Osteocyte (in vitro differentiated cells): ENCODE measurements at regions not wholly inside any gene's neighbourhood (a gene's known extent, or its start where the extent isn't known, plus 50 kb on each side); places are given as distances from the start of the nearest gene placed in this dataset.
A peak's percentile ranks its signal among the peaks of the same experiment; 100 is the strongest.

Experiments used
- DNase-seq: peaks from one replicate; pipeline ENCODE4 v3.0.0; 2021; ENCODE audit warnings: mixed read lengths; ENCODE audit not compliant: unreplicated experiment; ENCODE audit errors: extremely low spot score
- H3K27ac Mint-ChIP-seq: one replicate; pipeline ENCODE4 v1.8.0; 2021; ENCODE audit warnings: mild to moderate bottlenecking, mixed read lengths; ENCODE audit not compliant: unreplicated experiment
- H3K27me3 Mint-ChIP-seq: one replicate; pipeline ENCODE4 v1.8.0; 2021; ENCODE audit warnings: mixed read lengths; ENCODE audit not compliant: unreplicated experiment
- H3K36me3 Mint-ChIP-seq: one replicate; pipeline ENCODE4 v1.8.0; 2021; ENCODE audit warnings: mixed read lengths; ENCODE audit not compliant: unreplicated experiment
- H3K4me1 Mint-ChIP-seq: one replicate; pipeline ENCODE4 v1.8.0; 2021; ENCODE audit warnings: mixed read lengths; ENCODE audit not compliant: unreplicated experiment
- H3K4me3 Mint-ChIP-seq: one replicate; pipeline ENCODE4 v1.8.0; 2021; ENCODE audit warnings: mild to moderate bottlenecking, moderate library complexity, mixed read lengths; ENCODE audit not compliant: unreplicated experiment
- H3K9me3 Mint-ChIP-seq: one replicate; pipeline ENCODE4 v1.8.0; 2021; ENCODE audit warnings: mixed read lengths; ENCODE audit not compliant: unreplicated experiment
- TF ChIP-seq, protein P1 (sequence below): fragments of 200-600 bp; sonication (generic); IDR thresholded peaks from 2 replicates; pipeline ENCODE4 v1.5.0; 2021; ENCODE audit warnings: antibody characterized with exemption, mild to moderate bottlenecking, moderate library complexity

DNA sequence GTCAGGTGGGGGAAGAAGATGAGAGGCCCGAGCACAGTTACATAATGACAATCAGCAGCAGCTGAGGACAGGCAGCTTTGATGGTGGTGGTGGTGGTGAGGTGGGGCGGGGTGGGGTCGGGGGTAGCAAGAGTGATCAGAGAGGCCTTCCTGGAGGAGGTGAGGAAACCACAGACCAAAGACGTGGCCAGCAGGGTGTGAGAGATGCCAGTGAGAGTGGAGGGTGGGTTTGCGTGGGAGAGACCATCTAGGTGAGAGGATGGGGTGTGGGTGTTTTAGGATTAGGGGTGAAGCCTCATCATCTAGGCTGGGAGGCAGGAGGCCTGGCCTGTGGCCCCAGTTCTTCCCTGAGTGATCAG lies 76.0 kb upstream of the TOX2 start:
- peaks cover 3% of the 10 kb centered on the region for H3K4me1 Mint-ChIP-seq
- DNase-seq, result peak; percentile 64
- H3K9me3 Mint-ChIP-seq, result no peaks in the 10 kb centered on the region
- no peak overlapping the region for H3K4me3 Mint-ChIP-seq
- no peaks in the 10 kb centered on the region for H3K36me3 Mint-ChIP-seq
- no peaks in the 10 kb centered on the region for H3K27me3 Mint-ChIP-seq
- H3K27ac Mint-ChIP-seq, result no peak overlapping the region
- TF ChIP-seq, protein P1, sequence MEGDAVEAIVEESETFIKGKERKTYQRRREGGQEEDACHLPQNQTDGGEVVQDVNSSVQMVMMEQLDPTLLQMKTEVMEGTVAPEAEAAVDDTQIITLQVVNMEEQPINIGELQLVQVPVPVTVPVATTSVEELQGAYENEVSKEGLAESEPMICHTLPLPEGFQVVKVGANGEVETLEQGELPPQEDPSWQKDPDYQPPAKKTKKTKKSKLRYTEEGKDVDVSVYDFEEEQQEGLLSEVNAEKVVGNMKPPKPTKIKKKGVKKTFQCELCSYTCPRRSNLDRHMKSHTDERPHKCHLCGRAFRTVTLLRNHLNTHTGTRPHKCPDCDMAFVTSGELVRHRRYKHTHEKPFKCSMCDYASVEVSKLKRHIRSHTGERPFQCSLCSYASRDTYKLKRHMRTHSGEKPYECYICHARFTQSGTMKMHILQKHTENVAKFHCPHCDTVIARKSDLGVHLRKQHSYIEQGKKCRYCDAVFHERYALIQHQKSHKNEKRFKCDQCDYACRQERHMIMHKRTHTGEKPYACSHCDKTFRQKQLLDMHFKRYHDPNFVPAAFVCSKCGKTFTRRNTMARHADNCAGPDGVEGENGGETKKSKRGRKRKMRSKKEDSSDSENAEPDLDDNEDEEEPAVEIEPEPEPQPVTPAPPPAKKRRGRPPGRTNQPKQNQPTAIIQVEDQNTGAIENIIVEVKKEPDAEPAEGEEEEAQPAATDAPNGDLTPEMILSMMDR, result no peak

DNA sequence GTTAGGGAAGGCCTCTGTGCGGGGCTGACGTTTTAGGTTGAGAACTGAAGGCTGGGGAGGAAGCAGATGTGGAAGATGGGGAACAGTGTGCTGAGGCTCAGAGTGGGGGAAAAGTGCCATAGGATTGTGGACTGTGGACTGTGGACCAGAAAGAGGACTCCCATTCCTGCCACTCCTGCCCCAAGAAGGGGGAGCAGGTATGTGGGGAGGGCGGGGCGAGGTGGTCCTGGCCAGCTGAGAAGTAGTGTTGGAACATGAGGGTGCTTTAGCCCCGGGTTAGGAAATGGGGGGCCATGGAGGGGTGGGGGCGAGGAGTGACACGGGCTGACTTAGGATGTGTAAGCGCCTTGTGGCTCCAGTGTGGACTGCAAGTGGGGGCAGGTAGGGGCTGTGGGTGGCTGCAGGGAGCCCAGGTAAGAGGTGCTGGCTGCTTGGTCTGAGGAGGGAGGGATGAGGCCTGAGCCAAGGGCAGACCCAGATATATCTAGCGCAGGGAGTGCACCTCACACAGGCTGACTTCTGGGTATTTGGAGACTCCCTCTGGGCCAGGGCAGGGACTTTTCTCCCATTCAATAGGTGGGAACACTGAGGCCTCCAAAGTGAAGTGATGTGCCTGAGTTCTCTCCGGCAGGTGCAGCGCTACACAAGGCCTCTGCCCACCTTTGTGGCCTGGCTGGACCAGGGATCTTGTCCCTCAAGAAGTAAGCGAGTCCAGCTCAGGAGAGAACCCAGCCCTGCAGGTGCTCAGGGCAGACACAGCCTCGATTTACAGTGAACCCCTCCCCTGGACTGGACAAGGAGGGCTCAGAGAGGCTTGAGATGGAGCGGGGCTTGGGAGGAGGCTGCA lies 76.6 kb upstream of the TOX2 start:
- TF ChIP-seq, protein P1, result no peak
- no peaks in the 10 kb centered on the region for H3K9me3 Mint-ChIP-seq
- DNase-seq, result peak; percentile 72
- no peaks in the 10 kb centered on the region for H3K27me3 Mint-ChIP-seq
- H3K4me3 Mint-ChIP-seq, result no peak overlapping the region
- no peaks in the 10 kb centered on the region for H3K4me1 Mint-ChIP-seq
- no peak overlapping the region for H3K27ac Mint-ChIP-seq
- no peaks in the 10 kb centered on the region for H3K36me3 Mint-ChIP-seq

DNA sequence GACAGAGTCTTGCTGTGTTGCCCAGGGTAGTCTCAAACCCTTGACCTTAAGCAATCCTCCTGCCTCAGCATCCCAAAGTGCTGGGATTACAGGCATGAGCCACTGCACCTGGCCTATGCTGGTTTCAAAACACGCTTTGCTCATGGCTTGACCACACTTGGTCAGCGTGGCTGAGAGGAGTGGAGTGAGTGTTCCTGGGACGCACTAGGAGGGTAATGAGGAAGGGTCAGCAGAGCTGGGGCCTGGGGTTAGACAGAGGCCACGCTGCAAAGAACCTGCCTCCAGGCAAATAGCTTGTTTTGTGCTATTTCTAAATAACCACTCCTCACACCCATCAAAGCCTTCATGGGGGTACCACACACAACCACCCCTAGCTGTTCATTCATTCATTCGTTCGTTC lies 77.9 kb upstream of the TOX2 start:
- H3K4me1 Mint-ChIP-seq, result no peaks in the 10 kb centered on the region
- TF ChIP-seq, protein P1, result no peak
- peak; percentile 36 for DNase-seq
- no peaks in the 10 kb centered on the region for H3K36me3 Mint-ChIP-seq
- no peaks in the 10 kb centered on the region for H3K27me3 Mint-ChIP-seq
- H3K27ac Mint-ChIP-seq, result no peak overlapping the region
- H3K4me3 Mint-ChIP-seq, result no peak overlapping the region
- no peaks in the 10 kb centered on the region for H3K9me3 Mint-ChIP-seq

DNA sequence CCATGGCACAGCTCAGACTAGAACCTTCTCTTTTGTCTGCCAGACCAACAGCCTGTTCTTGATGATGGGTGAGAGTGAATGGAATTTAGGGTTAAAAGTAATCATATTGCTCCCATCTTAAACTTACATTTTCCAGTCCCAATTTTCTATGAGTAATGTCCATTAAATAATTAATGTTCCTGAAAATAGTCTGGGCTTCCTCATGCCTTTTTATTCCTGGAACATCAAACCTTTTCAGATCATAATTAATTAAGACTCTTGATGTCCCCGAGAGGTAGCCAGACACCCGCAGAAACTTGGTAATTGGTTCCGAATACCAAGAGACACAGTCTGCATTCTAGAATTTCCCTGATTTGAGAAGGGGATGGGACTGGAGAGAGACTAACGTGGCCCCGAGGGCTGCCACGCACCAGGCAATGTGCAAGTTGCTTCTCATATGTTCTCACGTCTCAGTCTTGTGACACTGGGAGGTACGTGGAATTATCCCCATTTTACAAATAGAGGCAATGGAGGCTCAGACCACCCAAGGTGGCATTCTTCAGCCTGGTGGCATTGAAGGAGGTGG lies 78.6 kb upstream of the TOX2 start:
- Mint-ChIP-seq H3K27ac (no peak overlapping the region), H3K4me1 (no peaks in the 10 kb centered on the region), H3K9me3 (no peaks in the 10 kb centered on the region), H3K36me3 (no peaks in the 10 kb centered on the region), H3K4me3 (no peak overlapping the region), H3K27me3 (no peaks in the 10 kb centered on the region)
- TF ChIP-seq, protein P1, result no peak
- DNase-seq, result no peak

DNA sequence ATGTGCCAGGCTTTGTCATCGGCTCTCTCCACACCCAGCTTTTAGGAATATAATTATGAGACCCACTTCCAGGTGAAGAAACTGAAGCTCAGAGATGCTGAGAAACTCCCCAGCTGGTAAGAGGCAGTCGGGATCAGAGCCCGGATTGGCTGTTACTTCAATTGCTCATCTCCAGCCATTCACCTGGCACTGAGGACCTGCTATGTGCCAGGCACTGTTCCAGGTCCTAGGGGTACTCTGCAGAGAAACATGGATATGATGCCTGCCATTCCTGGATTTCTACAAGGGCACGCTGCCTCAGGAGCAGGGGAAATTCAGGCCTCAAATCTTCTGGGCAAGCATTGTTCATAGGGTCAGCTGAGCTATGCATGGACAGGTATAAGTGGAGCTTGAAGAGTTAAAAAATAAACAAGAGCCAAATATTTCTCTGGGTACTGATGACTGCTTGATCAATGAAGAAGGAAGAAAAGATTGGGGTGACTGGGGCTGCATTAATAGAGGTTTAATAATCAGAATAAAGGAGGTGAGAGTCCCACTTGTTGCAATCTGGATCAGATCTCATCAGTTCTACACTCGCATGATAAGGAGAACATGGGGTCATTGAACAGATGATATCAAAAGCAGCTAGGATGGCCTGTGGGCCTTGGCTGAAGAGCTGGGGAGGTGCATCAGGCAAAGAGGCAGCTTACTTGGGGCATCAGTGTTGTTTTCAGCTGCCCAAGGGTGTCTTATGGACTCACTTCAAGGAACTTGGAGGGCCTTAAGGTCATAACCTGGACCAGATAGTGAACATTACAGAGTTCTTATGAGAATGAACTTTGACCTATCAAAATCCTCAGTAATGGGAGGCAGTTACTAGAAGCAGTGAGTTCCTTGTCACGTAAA lies 80.9 kb upstream of the TOX2 start:
- DNase-seq, result no peak
- no peaks in the 10 kb centered on the region for H3K4me1 Mint-ChIP-seq
- TF ChIP-seq, protein P1, result no peak
- no peak overlapping the region for H3K4me3 Mint-ChIP-seq
- no peaks in the 10 kb centered on the region for H3K36me3 Mint-ChIP-seq
- no peaks in the 10 kb centered on the region for H3K27me3 Mint-ChIP-seq
- no peak overlapping the region for H3K27ac Mint-ChIP-seq
- no peaks in the 10 kb centered on the region for H3K9me3 Mint-ChIP-seq
